IMR-90 (cell line): ENCODE measurements at regions not wholly inside any gene's neighbourhood (a gene's known extent, or its start where the extent isn't known, plus 50 kb on each side); places are given as distances from the start of the nearest gene placed in this dataset.

Experiments used
- ATAC-seq: fragments of 200-7000 bp; cut with Tn5 transposase; 2 replicates; pipeline ENCODE4 v1.9.1; 2020; ENCODE audit warnings: low read depth, mild to moderate bottlenecking, moderate library complexity
- BruUV-seq: library from RNA; stranded (reverse); fragments of 400-500 nt; replicated peaks from 2 replicates; lab custom pipeline; 2021; lab: Mats Ljungman, UMichigan
- CTCF ChIA-PET: fragments of 300-600 bp; formaldehyde crosslinking; extraction: SDS; loops from one replicate; lab custom pipeline; 2021; ENCODE audit warnings: antibody characterized with exemption; lab: Yijun Ruan, JAX
- POLR2A ChIA-PET: fragments of 300-600 bp; sonication (Branson Sonifier 250); formaldehyde crosslinking; loops from one replicate; lab custom pipeline; 2022; ENCODE audit warnings: antibody characterized with exemption; ENCODE audit not compliant: unreplicated experiment; lab: Charles Lee
- DNase-seq: peaks from one replicate; pipeline ENCODE4 v3.0.0; 2013
- H2AFZ ChIP-seq: replicated peaks from 2 replicates; pipeline ENCODE3; 2013; ENCODE audit warnings: low read length, mild to moderate bottlenecking; ENCODE audit not compliant: poor library complexity
- H2AK5ac ChIP-seq: 2 replicates; pipeline ENCODE4 v1.6.1; 2013; ENCODE audit warnings: low read depth, low read length, inconsistent platforms
- H2AK9ac ChIP-seq: replicated peaks from 2 replicates; pipeline ENCODE3; 2013; ENCODE audit warnings: mild to moderate bottlenecking, low read depth, low read length, moderate library complexity; ENCODE audit not compliant: poor library complexity
- H2BK120ac ChIP-seq: 2 replicates; pipeline ENCODE4 v1.6.1; 2013; ENCODE audit warnings: low read depth, low read length, inconsistent platforms
- H2BK15ac ChIP-seq: 3 replicates; pipeline ENCODE4 v1.6.1; 2013; ENCODE audit warnings: low read depth, low read length, inconsistent platforms
- H2BK20ac ChIP-seq: 2 replicates; pipeline ENCODE4 v1.6.1; 2013; ENCODE audit warnings: low read depth, mild to moderate bottlenecking, inconsistent platforms, low read length, moderate library complexity
- H2BK5ac ChIP-seq: 2 replicates; pipeline ENCODE4 v1.6.1; 2013; ENCODE audit warnings: mild to moderate bottlenecking, low read depth, low read length, inconsistent platforms; ENCODE audit not compliant: poor library complexity, severe bottlenecking
- H3K14ac ChIP-seq: replicated peaks from 2 replicates; pipeline ENCODE4 v1.6.1; 2013; ENCODE audit warnings: low read depth, low read length, inconsistent platforms
- H3K18ac ChIP-seq: 2 replicates; pipeline ENCODE4 v1.6.1; 2013; ENCODE audit warnings: low read depth, low read length, control low read depth
- H3K23ac ChIP-seq: 2 replicates; pipeline ENCODE4 v1.6.1; 2013; ENCODE audit warnings: low read depth, low read length, inconsistent platforms
- H3K27ac ChIP-seq: 2 replicates; pipeline ENCODE4 v1.5.1; 2013; ENCODE audit warnings: mild to moderate bottlenecking, control low read depth, low read length; ENCODE audit not compliant: insufficient read depth
- H3K27me3 ChIP-seq: 2 replicates; pipeline ENCODE4 v1.6.1; 2013; ENCODE audit warnings: low read length; ENCODE audit not compliant: control insufficient read depth, insufficient read depth
- H3K36me3 ChIP-seq: 2 replicates; pipeline ENCODE4 v1.6.1; 2013; ENCODE audit warnings: low read length, mixed read lengths; ENCODE audit not compliant: control insufficient read depth, insufficient read depth
- H3K4ac ChIP-seq: 2 replicates; pipeline ENCODE4 v1.6.1; 2013; ENCODE audit warnings: low read depth, low read length, inconsistent platforms
- H3K4me1 ChIP-seq: 2 replicates; pipeline ENCODE4 v1.6.1; 2013; ENCODE audit warnings: low read length, mixed read lengths; ENCODE audit not compliant: control insufficient read depth, insufficient read depth
- H3K4me2 ChIP-seq: 2 replicates; pipeline ENCODE4 v1.6.1; 2013; ENCODE audit warnings: low read depth, mild to moderate bottlenecking, control low read depth, low read length, moderate library complexity
- H3K4me3 ChIP-seq: 2 replicates; pipeline ENCODE4 v1.5.1; 2013; ENCODE audit warnings: low read depth, mild to moderate bottlenecking, control low read depth, low read length, moderate library complexity; ENCODE audit not compliant: insufficient read depth
- H3K56ac ChIP-seq: 2 replicates; pipeline ENCODE4 v1.6.1; 2013; ENCODE audit warnings: low read length, inconsistent platforms; ENCODE audit not compliant: insufficient read depth; ENCODE audit errors: extremely low read depth
- H3K79me1 ChIP-seq, 2 experiments: 2 replicates each; pipeline ENCODE4 v1.6.1; 2013; ENCODE audit warnings: low read length in 2 of 2, inconsistent platforms in 1 of 2, low read depth in 1 of 2
- H3K9ac ChIP-seq: 2 replicates; pipeline ENCODE4 v1.6.1; 2013; ENCODE audit warnings: low read depth, low read length, control low read depth
- H3K9me1 ChIP-seq: 2 replicates; pipeline ENCODE4 v1.6.1; 2013; ENCODE audit warnings: low read length, inconsistent platforms; ENCODE audit not compliant: insufficient read depth
- H3K9me3 ChIP-seq: 2 replicates; pipeline ENCODE4 v1.6.1; 2013; ENCODE audit warnings: low read length; ENCODE audit not compliant: control insufficient read depth, insufficient read depth
- H4K20me1 ChIP-seq: 2 replicates; pipeline ENCODE4 v1.6.1; 2013; ENCODE audit warnings: low read length, inconsistent platforms; ENCODE audit not compliant: insufficient read depth
- H4K5ac ChIP-seq: 2 replicates; pipeline ENCODE4 v1.6.1; 2013; ENCODE audit warnings: mild to moderate bottlenecking, low read depth, low read length, control low read depth
- H4K8ac ChIP-seq, 2 experiments: 2 replicates each; pipeline ENCODE4 v1.6.1; 2013; ENCODE audit warnings: low read depth in 2 of 2, low read length in 2 of 2, control low read depth in 1 of 2, inconsistent platforms in 1 of 2
- H4K91ac ChIP-seq: 2 replicates; pipeline ENCODE4 v1.6.1; 2013; ENCODE audit warnings: low read depth, low read length, inconsistent platforms; ENCODE audit not compliant: insufficient read depth
- BHLHE40 ChIP-seq: fragments of 150-350 bp; IDR thresholded peaks from 2 replicates; pipeline ENCODE4 v1.6.1; 2016; ENCODE audit warnings: mild to moderate bottlenecking, low read depth, low read length
- CTCF ChIP-seq: conservative IDR thresholded peaks from 2 replicates; pipeline ENCODE4 v1.5.1; 2012; ENCODE audit warnings: mild to moderate bottlenecking, low read depth, low read length, improper control_type of control experiment
- ELK1 ChIP-seq: fragments of 150-350 bp; IDR thresholded peaks from 2 replicates; pipeline ENCODE4 v1.6.1; 2016; ENCODE audit warnings: low read depth, mild to moderate bottlenecking, low read length, moderate library complexity, borderline replicate concordance
- MAFK ChIP-seq: IDR thresholded peaks from 2 replicates; pipeline ENCODE4 v1.6.1; 2012; ENCODE audit warnings: low read depth, low read length, improper control_type of control experiment
- MAZ ChIP-seq: IDR thresholded peaks from 2 replicates; pipeline ENCODE4 v1.6.1; 2012; ENCODE audit warnings: low read depth, mild to moderate bottlenecking, low read length, improper control_type of control experiment, moderate library complexity, borderline replicate concordance
- MXI1 ChIP-seq: IDR thresholded peaks from 2 replicates; pipeline ENCODE4 v1.6.1; 2012; ENCODE audit warnings: low read depth, mild to moderate bottlenecking, low read length, moderate library complexity, borderline replicate concordance
- POLR2A ChIP-seq: IDR thresholded peaks from 2 replicates; pipeline ENCODE4 v1.6.1; 2012; ENCODE audit warnings: mild to moderate bottlenecking, low read depth, low read length
- RAD21 ChIP-seq: IDR thresholded peaks from 2 replicates; pipeline ENCODE4 v1.6.1; 2012; ENCODE audit warnings: low read length, improper control_type of control experiment
- RCOR1 ChIP-seq: IDR thresholded peaks from 2 replicates; pipeline ENCODE4 v1.6.1; 2012; ENCODE audit warnings: mild to moderate bottlenecking, low read length, improper control_type of control experiment; ENCODE audit not compliant: insufficient replicate concordance
- RFX5 ChIP-seq: IDR thresholded peaks from 2 replicates; pipeline ENCODE4 v1.8.0; 2012; ENCODE audit warnings: low read depth, mild to moderate bottlenecking, low read length, moderate library complexity
- SMC3 ChIP-seq: fragments of 150-350 bp; IDR thresholded peaks from 2 replicates; pipeline ENCODE4 v1.6.1; 2016; ENCODE audit warnings: low read depth, mild to moderate bottlenecking, antibody characterized with exemption, low read length, moderate library complexity
- USF2 ChIP-seq: fragments of 150-350 bp; IDR thresholded peaks from 2 replicates; pipeline ENCODE4 v1.6.1; 2017; ENCODE audit warnings: mild to moderate bottlenecking, antibody characterized with exemption, low read length, low read depth
- WGBS, 2 experiments: methylation state at CpG; one replicate each; pipeline versions ENCODE4 v1.1.5 to v1.1.7; 2013; ENCODE audit warnings: missing lambda C conversion rate in 2 of 2; ENCODE audit not compliant: insufficient read length in 1 of 2; ENCODE audit errors: extremely low coverage in 2 of 2; 5-methylcytosine and 5-hydroxymethylcytosine counted together
- dilution Hi-C: fragments of 300-500 bp; cut with HindIII; formaldehyde crosslinking; loops from one replicate; pipeline ENCODE4 v1.14.3; 2018; ENCODE audit warnings: low sequenced_read_pairs; ENCODE audit not compliant: unreplicated experiment
- in situ Hi-C: fragments of 300-500 bp; cut with MboI; formaldehyde crosslinking; loops from 3 replicates; pipeline ENCODE4 v1.14.3; 2019; ENCODE audit warnings: low sequenced_read_pairs, inconsistent platforms, mixed read lengths
- intact Hi-C: fragments of 100-400 bp; cut with micrococcal nuclease; formaldehyde crosslinking; loops from 2 replicates; pipeline ENCODE4 v1.10.0; 2022

- ChIA-PET POLR2A (no interaction called here), CTCF (no interaction called here)
- H4K8ac ChIP-seq = no peak overlapping the region
- no peak overlapping the region for H2AK5ac ChIP-seq
- no peaks in the 10 kb centered on the region for H3K36me3 ChIP-seq
- H2BK5ac ChIP-seq = no peak overlapping the region
- no peaks in the 10 kb centered on the region for H3K4me1 ChIP-seq
- H3K9me1 ChIP-seq = 0 out of 2 replicates have a peak, but pooled peaks cover 7% of the 10 kb centered on the region
- TF ChIP-seq CTCF (no peak), RCOR1 (no peak), RFX5 (no peak), USF2 (no peak), MXI1 (no peak), MAFK (no peak), SMC3 (no peak), BHLHE40 (no peak), POLR2A (no peak), MAZ (no peak), RAD21 (no peak), ELK1 (no peak)
- H3K14ac ChIP-seq = no peak overlapping the region
- H3K56ac ChIP-seq = no peak overlapping the region
- no TSS peak for BruUV-seq
- no peak overlapping the region for H3K4me3 ChIP-seq
- no peaks in the 10 kb centered on the region for H3K9me3 ChIP-seq
- H3K18ac ChIP-seq = no peak overlapping the region
- no peak overlapping the region for H2BK120ac ChIP-seq
- H2AK9ac ChIP-seq = no peak overlapping the region
- no peak overlapping the region for H4K5ac ChIP-seq
- H3K23ac ChIP-seq = no peak overlapping the region
- H4K20me1 ChIP-seq = no peaks in the 10 kb centered on the region
- no peak overlapping the region for H2AFZ ChIP-seq
- H3K4ac ChIP-seq = no peak overlapping the region
- intact Hi-C loops (no loop called here), dilution Hi-C loops (no loop called here), in situ Hi-C loops (no loop called here)
- no peak overlapping the region for H4K91ac ChIP-seq
- H3K27ac ChIP-seq = no peak overlapping the region
- no peak overlapping the region for H3K4me2 ChIP-seq
- DNase-seq (no peak), ATAC-seq (no peak)
- H3K27me3 ChIP-seq = no peaks in the 10 kb centered on the region
- H2BK20ac ChIP-seq = no peak overlapping the region
- no peak overlapping the region for H2BK15ac ChIP-seq
- 100% methylated on average over 1 of the region's 5 CpGs; no CpG with 5 or more reads in 1 of the 2 experiments for WGBS, 2 experiments
- no peaks in the 10 kb centered on the region for H3K79me1 ChIP-seq
- H3K9ac ChIP-seq = no peak overlapping the region
Measured at GRCh38 chr4:26126143-26126718, 194.6 kb upstream of the RBPJ start.
